IPS-NIHi7 (cell line): ENCODE measurements at regions not wholly inside any gene's neighbourhood (a gene's known extent, or its start where the extent isn't known, plus 50 kb on each side); places are given as distances from the start of the nearest gene placed in this dataset.

Experiments used
- DNase-seq: peaks from one replicate; pipeline ENCODE4 v3.0.0; 2012; ENCODE audit warnings: mixed read lengths; ENCODE audit errors: extremely low spot score

DNA sequence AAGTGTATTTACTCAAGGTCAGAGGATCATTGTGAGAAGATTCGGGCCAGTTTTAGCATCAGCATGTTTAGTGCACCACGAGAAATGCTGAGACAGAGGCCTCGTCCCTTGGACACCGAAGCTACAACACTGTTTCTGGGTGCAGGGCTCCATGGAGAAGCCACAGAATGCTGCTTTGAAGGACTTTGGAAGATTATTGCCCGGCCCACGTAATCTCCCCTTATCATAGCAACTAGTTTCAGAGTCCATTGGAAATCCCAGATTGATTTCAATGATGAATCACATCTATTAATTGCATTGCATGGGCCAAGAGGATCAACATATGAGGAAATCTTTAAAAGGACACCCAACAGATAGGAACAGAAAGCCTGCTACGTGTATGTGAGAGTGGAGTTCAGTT is 156.0 kb downstream of the MAF start:
- DNase-seq = no peak

DNA sequence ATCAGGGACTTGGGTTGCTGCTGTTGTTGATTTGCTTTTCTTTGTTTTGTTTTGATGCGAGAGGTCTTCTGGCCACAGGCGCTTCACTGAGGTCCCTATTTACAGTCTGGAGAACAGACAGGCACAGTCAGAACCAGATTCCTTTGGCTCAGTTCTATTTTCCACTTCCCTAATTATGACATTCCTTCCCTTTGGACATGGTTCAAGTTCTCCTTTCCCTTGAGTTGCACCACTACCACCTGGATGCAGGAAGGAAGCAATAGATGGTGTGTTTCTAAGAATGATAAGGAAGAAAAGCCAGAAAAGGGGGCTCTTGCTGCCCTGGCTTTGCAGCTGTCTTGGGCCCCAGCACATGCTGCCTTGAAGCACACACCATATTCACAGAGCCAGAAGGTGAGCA is 160.6 kb downstream of the MAF start:
- DNase-seq = no peak

DNA sequence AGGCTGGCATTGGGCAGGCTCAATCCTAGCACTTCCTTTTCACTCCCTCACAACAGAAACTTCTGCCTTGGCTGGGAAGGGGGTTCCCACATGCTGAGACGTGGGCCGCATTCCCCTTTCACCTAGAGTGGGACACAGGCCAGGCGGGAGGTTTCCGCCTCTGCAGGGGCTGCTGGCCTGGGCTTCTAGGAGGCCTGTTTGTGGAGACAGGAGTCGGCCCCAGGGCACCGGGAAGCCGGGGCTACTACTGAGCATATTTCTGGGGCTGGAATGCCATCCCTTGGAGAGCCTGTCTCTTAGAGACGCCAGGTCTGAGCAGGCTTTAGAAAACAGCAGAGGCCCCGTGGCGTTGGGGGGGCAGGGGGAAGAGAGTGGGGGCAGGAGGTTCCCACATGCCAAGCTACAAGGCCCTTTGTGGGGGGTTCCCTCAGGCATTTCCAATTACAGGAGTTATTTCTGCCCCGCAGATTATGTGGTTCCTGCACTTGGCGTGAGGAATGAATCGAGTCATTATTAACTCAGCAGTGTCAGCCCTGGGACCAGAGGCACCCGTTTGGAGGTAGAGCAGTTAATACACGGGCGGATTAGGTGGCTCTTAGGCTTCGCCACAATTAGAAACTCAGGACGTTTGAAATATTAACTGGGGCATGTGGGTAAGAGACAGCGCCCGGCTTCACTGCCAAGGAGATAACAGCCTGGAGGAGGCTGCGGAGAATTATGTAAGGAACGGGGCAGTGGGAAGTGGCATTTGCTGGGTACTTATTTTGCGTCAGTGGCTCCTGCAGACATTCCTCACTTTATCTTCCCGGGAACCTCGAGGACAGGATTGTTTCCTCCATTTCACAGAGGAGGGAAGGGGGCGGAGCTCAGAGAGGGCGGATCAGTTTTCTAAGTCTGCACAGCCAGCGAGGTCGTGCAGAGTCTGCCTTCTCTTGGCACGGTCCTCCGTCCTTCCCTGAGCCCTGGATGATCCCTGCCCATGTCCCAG is 162.5 kb downstream of the MAF start:
- peak; percentile 40 for DNase-seq

DNA sequence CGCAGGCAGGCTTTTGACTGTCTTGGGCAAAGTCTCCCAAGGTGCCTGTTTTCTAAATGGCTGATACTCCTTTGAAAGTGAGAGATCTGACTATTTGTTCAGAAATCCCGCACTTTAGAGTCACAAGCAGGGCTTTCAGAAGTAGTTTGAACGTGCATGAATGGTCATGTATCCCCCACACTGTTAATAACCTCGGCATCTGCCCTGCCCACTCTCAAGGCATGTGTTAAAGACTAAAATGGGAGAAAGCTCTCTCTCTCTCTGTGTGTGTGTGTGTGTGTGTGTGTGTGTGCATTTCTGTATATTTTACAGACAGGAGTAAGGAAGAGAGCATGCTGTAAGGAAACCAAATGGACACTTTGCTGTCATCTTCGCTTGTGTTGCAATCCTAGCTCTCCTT is 163.7 kb downstream of the MAF start:
- DNase-seq = no peak

DNA sequence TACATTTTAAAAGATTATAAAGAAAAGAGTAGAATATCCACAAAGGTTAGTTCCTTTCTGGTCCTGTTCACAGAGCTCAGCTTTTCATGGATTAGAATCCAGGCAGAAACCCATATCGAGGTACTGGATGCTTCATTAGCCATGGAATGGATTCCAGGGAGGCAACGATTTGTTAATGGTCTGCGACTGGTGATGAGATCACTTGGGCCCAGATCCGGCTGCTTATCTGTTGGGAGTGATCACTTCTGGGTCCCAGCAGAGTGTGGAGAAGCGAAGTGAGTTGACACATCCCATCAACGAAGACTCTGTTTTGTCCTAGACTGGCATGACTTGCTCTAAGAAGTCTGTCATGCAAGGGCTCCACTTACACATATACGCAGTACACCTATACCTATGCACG is 165.8 kb downstream of the MAF start:
- DNase-seq = no peak

DNA sequence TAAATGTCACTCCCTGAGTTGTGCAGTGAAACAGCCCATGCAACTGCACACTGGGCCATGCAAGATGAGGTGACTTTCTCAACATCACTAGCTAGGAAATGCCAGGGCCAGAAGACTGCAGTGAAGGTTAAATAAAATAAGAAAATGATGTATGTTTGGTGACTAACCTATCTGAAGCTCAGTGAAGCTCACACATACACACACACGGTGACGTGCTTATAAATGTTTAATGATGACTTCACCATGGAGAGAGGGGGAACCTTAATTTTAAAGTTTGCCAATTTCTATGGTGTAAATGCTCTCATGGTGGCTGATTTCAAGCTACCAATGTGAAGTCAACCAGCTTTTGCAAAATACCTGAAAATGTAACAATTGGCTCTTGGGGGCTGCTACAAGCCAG is 166.4 kb downstream of the MAF start:
- no peak for DNase-seq

DNA sequence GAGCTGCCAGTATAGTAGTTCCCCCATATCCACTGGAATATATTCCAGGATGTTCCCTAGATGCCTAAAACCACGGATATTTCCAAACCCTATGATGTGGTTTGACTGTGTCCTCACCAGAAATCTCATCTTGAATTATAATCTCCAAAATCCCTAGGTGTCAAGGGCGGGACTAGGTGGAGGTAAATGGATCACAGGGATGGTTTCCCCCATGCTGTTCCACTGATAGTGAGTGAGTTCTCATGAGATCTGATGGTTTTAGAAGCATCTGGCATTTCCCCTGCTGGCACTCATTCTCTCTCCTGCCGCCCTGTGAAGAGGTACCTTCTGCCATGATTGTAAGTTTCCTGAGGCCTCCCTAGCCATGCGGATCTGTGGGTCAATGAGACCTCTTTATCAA is 168.6 kb downstream of the MAF start:
- no peak for DNase-seq

DNA sequence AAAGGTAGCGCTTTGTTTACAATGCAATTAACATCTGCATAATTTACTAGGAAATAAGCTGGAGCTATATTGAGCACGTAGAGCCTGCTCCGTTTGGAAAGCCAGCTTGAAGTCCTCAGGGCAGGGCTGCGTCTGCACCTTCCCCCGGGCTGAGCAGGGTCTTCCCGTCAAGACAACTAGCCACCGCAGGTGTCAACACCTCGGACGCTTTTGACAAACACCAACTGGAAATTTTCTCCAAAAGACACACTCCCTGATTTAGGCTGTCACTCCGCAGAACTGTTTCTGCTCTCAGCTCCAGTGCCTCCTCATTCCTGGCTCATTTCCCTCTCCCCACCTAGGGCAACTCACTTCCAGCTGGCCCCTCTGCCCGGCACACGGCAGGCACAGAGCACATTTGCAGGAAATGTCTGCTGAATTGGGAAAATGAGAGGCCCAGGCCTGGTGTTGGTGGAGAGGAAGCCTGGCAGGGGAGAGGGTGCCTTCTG is 170.3 kb downstream of the MAF start:
- DNase-seq = no peak

DNA sequence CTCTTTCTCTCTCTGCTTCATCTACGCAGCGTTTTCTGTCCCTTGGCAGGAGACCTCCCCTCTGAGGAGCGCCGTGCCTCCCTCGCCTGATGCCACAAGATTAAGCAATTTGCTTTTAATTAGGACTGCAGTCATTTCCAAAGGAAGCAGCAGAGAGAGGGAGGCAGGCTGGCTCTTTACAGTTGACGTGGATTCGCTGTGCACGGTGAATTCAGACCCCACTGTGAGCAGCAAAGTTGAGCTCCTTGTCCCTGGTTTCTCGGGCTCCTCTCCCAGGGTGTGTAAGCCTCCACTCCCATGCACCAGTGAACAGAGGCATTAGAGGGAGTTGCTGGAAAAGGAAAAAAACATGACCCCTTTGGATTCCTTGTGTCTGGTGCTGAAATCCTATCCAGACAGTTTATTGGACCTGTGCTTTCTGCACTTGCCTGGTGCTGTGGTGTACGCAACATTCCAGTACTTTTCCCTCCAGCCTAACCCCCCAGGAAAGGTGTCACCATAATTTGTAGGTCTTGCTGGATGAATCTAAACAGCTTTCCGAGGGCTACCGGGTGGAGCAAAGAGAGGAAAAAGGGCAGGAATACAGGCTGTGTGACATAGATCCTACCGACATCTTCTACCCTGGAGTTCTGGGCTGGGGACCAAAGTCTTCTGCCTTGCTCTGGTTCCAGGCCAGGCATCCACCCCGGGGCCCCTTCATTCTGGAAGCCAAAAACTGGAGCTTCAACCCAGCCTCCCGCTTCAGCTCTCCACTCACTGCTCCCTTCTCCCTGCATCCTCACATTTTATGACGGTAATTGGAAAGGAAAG is 171.0 kb downstream of the MAF start:
- no peak for DNase-seq

DNA sequence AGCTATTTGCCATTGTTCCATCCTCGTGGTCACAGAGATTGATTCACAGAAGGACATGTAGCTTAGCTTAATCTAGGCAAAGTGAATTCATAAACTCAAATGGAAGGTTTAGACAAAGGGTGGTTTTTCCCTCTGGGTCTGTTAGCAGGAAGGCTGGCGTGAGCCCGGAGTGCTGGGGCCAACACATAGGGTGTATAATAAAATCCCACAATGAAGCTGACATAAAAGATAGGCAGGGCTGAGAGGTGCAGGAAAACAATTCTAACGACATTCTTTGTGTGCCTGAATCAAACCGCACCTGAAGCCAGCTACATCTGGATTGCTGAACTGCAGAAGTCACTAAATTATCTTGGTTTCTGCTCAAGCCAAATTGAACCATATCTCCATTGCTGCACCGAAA is 173.9 kb downstream of the MAF start:
- no peak for DNase-seq

DNA sequence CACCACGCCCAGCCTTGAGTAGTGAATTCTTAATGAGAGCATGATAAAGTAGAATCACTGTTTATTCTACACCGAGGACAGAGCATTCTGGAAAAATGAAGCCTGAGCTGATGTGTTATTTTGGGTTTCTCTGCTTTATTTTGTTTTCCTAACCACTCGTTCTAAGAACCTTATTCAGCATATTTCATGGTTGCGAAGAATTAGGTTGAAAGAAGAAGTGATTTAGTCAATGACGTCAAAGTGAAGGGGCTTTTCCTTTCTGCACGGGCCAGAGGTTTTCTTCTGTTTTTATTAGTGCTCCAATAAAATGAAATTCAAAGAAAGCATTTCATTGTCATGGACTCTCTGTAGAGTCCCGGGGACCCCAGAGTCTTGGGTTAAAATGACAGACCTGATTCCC is 178.5 kb downstream of the MAF start:
- DNase-seq = no peak

DNA sequence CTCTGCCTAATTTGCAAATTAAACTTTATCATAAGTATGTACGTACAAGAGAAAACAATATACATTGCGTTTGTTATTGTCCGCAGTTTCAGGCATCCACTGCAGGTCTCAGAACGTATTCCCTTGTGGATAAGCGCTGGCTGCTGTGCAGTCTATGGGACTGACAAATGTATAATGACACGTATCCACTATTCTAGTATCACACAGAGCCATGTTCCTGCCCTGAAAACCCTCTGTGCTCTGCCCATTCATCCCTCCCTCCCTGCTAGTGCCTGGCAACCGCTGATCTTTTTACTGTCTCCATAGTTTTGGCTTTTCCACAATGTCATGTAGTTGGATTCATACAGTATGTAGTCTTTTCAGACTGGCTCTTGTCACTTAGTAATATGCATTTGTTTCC is 179.4 kb downstream of the MAF start:
- DNase-seq = no peak

DNA sequence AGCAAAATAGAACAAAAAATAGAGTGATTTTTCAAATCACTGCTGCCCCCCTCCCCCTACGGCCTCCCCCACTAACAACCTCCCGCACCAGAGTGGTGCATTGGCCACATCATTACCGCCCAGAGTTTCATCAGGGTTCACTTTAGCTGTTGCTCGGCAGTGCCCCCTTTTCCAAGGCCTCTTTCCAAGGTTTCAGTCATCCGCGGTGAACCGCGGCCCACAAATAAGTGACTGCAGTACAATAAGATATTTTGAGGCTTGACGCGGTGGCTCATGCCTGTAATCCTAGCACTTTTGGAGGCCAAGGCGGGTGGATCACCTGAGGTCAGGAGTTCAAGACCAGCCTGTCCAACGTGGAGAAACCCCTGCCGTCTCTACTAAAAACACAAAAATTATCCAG is 180.0 kb downstream of the MAF start:
- no peak for DNase-seq

DNA sequence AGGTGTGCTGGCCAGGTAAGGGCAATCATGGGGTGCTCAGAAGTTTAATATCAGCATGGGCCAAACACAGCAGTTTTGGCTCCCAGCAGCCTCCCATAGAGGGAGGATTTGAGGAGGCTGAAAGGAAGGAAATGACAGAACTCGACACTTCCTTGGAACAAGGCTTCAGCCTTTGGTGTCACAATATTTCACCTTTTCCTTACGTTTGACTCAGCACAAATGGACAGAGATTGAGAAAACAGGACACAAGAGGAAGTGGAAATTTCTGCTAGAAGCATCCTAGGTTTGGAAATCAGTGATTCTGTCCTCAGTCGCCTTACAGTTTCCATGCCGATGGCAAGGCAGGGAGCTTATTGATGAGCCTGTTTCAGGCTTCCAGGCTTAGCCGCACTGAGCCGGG is 181.4 kb downstream of the MAF start:
- no peak for DNase-seq

DNA sequence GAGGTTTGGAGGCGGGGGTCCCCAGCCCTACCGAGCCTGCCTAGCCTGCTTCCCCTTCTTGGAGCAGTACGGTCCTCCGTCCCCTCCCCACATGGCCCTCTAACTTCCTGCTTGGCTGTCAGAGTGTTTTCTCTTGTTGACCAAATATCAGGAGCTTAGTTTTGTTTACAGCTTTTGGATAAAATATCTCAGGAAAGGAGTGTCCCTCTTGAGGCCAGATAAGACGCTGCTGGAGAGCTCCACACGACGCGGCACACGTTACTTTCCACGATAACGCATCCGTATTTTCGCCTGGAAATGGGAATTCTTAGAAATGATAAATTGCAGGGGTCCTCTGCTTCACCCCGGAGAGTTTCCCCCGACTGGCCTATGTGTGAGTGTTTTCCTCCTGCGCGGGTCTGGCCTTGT is 182.9 kb downstream of the MAF start:
- DNase-seq = no peak

DNA sequence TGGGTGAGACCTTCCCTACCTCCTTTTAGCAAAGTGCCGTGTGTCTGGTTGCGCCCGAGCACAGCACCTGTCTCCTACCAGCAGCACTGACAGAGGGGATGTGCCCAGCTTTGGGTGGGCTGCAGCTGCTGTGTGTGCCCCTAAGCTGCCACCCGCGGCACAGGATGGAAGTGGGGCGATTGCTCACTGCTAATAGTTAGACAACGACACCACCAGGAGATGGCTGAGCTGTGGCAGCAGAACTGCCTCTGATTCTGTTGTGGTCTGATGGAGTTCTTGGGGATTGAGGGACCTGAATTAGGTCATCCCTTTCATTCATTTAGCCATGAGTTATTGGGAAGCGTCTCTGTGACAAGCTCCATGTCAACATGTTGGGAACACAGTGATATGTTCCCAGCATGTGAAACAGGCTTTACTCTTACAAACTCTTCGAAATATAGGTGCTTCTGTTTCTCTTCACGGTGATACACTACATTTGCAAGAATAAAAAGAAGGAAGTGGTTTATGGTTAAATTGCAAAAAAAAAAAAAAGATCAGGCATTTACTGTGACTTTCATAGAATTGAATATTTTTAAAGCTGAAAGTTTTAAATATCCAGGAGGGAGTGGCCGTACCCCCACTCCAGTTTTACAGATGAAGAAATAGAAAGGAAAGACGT is 184.4 kb downstream of the MAF start:
- DNase-seq = no peak

DNA sequence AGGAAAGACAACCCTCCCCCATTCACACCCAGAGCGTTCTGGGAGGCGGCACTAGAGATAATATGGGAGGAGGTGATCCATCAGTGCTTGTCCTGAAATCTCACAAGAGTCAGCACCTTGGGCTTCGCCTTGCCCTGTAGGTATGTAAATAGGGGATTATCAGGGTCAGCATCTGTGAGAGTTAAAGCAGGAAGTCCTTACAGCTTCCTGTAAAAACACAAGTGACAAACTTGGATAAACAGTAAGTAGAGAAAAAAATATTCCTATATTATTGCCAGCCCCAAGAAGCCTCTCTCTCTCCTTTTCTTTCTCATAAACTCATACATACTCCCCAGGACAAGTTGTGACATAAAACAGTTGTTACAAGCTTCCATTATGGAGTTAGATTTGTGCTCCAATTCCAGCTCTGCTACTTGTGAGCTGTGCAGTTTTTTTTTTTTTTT is 187.7 kb downstream of the MAF start:
- peak; percentile 51 for DNase-seq

DNA sequence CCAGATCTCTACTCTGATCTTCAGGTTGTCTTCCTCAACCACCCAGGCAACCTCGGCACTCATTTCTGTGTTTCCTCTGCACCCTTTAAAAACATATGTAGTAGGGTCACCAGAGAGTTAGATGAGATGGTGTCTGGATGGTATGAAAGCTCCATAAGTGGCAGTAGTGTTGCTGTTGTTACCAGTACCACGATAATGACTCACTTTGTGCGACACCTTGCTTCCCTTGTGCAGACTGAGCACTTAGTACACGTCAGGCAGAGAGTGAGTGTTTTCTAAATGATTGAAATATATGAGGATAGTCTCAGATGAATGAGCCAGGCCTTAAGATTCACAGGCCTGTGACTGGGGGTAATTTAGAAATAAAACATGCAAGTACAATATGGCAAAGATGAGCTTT is 188.7 kb downstream of the MAF start:
- DNase-seq = no peak

DNA sequence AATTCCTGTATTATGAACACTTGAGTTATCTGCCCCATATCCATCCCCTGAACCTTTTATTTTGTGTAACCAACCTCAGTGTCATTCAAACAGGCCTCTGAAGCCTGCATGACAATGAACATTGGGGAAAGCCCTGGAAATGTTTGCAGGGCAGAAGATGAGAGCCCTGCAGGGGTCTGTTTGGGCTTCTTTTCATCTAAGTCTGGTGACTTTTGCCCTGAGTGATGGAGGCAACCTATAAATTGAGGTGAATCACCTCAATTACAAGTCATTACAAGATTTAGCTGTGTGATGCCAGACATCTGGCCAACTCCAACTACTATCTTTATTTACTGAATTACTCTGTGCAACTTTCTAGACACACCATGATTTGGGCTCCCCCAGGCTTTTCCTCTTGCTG is 189.2 kb downstream of the MAF start:
- DNase-seq = no peak

DNA sequence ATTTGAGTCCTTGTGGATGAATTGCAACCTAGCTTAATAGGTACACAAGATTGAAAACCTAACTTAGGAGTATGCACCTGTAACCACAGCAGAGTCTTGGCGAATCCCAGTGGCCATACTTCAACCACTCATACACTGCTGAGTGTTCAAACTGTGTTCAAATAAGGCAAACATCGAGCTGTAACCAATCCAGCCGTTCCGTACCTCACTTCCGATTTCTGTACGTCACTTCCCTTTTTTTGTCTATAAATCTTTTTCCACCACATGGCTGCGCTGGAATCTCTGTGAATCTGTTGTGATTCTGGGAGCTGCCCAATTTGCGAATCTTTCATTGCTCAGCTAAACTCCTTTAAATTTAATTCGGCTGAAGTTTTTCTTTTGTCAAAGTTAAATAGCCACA is 190.6 kb downstream of the MAF start:
- DNase-seq = no peak

DNA sequence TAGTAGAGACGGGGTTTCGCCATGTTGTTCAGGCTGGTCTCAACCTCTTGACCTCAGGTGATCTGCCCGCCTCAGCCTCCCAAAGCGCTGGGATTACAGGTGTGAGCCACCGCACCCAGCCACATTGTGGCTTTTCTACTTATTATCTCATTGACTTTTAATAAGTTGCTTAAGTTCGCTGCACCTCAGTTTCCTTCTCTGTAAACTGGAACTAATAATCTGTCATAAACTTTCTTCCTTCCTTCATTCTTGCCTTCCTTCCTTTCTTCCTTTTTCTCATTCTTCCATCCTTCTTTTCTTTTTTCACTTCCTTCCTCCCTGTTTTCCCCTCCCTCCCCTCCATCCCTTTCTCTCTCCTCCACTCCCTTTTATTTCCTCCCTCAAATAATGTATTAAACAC is 192.2 kb downstream of the MAF start:
- DNase-seq = no peak

DNA sequence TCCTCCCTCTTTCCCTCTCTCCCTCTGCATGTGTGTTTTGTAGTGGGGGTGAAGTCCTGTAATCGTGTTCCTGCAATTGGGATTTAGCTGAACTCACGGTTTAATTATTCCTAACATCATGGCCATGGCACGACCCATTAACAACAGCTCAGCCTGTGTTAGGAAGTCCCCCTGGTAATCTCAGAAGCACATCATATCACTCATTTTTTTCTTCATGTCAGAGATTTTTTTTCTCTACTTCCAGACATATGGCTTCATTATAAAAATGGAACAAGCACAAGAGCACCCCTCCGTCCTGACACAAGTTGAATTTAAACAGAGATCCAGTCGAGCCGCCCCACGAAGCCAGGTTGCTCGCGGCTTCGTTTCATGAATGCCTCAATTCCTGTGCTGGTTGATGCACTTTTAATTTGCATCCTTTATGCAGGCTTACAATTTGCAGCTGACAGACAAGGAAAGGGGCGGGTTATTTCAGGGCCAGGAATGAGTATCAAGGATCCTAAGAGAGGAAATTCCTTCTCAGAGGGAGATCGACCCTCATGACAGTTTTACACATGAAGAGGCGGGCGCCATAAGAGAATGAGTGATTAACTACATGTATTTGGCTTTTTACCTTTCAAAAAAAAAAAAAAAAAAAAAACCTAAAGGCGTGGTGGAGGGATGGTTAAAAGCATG is 192.9 kb downstream of the MAF start:
- DNase-seq = no peak
